ENCODE measurements at regions not wholly inside any gene's neighbourhood (a gene's known extent, or its start where the extent isn't known, plus 50 kb on each side); places are given as distances from the start of the nearest gene placed in this dataset.

- no peak for DNase-seq
These were observed 107.3 kb upstream of the LPP start for GRCh38 chr3:188046561-188047211.

- DNase-seq = no peak
These were observed 106.4 kb upstream of the LPP start for GRCh38 chr3:188047536-188047935.

GRCh38 chr3:188049606-188050530 is 104.1 kb upstream of the LPP start:
- peak; percentile 22 for DNase-seq

DNA sequence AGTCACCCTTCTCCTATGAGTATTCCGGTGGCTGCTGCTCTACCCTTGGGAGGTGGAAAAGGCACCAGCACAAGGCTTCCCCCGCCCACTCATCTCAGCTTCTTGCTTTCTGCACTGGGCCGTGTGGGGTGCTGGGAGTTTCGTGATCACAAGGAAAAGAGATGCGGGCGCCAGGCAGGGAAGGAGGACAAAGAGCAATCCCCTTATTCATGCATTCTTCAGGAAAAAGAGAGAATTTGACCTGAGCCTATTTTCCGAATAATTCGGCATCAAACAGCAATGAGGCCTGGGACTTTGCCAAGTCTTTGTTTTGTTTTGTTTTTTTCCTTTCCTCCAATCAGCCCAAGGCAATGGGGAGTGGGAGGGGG is 102.2 kb upstream of the LPP start:
- no peak for DNase-seq

- DNase-seq = no peak
These were observed 101.6 kb upstream of the LPP start for GRCh38 chr3:188052169-188053035.

DNA sequence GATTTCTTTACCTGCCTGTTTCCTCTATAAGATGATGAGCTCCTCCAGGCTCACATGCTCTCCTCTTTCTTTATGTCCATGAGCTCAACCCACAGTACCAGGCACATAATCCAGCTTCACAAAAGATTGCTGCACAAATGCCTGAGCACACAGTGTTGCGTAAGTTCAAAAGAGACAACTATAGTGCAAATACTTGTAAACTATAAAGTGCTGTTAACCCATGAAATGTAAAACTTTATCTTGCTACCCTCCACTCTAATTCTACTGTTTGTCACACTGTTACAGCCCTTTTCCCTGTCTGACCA is 101.0 kb upstream of the LPP start:
- no peak for DNase-seq

GRCh38 chr3:188053710-188054380 is 100.1 kb upstream of the LPP start:
- DNase-seq = no peak

DNA sequence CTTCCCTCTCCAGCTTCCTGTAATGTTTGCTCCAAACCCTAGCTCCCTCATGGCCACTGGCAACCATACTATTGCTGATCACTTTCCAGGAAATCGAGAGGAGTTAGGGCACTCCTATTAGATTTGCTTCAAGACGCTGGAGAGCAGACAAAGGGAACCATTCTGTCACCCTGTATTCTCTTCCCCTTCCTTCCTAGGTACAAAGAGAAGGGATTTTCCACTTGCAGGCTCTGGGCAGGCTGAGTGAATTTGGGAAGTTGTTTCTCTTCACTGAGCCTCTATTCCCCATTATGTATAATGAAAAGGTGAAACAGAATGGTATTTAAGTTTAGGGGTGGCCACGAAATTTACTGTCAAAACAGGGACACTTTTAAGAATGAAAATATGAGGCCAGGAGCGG is 99.4 kb upstream of the LPP start:
- DNase-seq = no peak

GRCh38 chr3:188055388-188055787 is 98.6 kb upstream of the LPP start:
- DNase-seq = no peak

DNA sequence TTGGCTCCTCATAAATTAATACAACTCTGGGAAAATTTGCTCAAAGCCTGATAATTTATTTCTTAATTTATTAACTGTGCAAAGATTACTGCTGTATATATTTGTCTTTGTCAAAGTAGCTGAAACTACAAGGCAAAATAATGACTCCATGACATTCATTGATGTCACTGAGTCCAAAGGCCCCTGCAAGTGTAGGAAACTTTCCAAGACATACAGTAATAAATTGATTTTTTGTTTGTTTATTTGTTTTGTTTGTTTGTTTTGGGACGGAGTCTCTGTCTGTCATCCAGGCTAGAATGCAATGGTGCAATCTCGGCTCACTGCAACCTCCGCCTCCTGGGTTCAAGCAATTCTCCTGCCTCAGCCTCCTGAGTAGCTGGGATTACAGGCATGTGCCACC is 96.8 kb upstream of the LPP start:
- no peak for DNase-seq

GRCh38 chr3:188058569-188059184 is 95.3 kb upstream of the LPP start:
- no peak for DNase-seq

DNA sequence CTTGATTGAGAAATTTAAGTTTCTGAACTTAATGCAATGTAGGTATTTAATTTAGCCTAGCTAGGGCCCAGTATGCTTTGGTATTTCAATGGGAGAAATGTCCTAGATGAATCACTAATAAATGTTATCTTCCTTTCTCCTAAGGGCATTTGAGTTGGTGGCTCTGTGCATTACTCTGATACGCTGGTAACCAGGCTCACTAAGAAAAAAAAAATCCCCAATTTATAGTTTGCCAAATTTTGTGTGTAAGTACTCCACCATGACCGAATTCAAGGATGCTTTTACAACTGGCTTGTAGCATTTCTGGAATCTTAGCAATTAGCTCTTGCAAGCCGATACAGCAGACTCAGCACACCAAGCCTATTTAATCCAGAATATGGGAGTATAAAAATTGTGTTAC is 94.6 kb upstream of the LPP start:
- no peak for DNase-seq

- DNase-seq = no peak
These were observed 93.6 kb upstream of the LPP start for GRCh38 chr3:188060264-188060835.

DNA sequence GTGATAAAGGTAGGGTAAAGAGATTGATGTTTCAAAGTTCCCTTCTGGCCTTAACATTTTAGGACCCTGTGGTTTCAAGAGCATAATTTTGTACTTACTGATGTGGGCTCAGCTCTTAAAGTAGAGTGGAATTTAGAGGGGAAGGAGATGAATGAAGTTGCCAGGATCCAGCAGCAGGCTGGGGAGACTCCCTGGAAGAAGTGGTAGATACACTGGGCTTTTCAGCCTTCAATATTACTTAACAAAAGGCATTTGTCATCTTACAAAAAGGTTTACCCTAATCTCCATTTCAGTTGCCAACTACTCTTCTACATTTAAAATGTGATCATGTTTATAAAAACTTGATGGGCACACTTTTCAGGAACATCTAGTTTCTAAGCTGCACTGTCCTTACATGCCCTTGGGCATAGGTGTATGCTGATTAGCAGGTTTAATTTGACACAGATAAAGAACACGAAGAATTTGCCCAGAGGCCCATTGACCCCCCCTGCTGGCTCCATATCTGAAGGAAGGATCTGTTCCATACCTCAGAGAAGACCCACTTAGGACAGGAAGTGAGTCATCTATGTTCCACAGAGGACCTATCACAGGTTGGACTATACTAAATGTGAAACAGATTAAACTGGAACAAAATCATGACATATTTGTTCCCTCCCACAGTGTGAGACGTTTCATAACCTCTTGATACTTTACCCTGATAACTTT is 93.0 kb upstream of the LPP start:
- peak; percentile 48 for DNase-seq

GRCh38 chr3:188062216-188062615 is 91.7 kb upstream of the LPP start:
- no peak for DNase-seq

- no peak for DNase-seq
These were observed 89.0 kb upstream of the LPP start for GRCh38 chr3:188064831-188065493.

GRCh38 chr3:188066141-188066540 is 87.8 kb upstream of the LPP start:
- DNase-seq = no peak

DNA sequence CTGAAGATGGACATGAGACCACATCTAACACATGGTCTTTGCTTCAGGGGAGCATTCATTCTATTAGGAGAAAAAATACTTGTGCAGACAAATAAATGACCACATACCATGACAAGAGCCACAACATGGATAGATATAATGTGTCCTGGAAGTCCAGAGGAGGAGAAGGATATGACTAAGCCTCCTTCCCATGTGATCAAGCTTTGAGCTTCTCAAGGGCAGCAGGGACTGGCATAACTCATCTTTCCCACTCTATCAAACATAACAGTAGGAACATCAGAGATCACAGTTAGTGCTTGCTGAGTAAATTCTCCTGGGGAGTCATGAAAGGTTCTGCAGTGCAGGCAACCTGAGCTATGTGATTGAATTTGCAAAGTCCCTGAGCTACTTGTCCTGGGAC is 86.0 kb upstream of the LPP start:
- DNase-seq = no peak

GRCh38 chr3:188068342-188068741 is 85.6 kb upstream of the LPP start:
- no peak for DNase-seq

DNA sequence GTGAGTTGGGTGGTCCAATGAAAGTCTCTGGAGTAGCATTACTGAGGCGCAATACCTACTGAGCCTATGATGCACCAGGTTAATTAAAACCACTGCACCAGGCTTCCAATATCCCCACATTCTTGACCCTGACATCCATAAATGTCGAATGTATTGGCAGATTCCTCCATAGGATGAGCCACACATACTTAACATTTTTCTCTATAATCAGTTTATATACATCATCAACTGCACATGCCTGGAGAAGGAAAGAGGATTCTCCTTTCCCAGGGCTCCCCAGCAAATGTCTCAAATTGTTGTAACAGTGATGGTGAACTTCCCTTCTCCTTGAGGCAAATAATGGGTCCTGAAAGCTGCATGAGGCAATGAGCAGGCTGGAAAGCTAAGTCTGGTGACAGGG is 82.3 kb upstream of the LPP start:
- DNase-seq = no peak

- DNase-seq = no peak
These were observed 77.8 kb upstream of the LPP start for GRCh38 chr3:188076176-188076575.
